NCI-H1048 (cell line): ENCODE measurements at regions not wholly inside any gene's neighbourhood (a gene's known extent, or its start where the extent isn't known, plus 50 kb on each side); places are given as distances from the start of the nearest gene placed in this dataset.

Experiments used
- DNase-seq: peaks from one replicate; lab custom pipeline; 2025; lab: John Stamatoyannopoulos, UW

GRCh38 chr18:55654986-55655385 is 67.0 kb upstream of the TCF4 start:
- DNase-seq: no peak

- DNase-seq: no peak
Measured at GRCh38 chr18:55651236-55651635, 63.2 kb upstream of the TCF4 start.

DNA sequence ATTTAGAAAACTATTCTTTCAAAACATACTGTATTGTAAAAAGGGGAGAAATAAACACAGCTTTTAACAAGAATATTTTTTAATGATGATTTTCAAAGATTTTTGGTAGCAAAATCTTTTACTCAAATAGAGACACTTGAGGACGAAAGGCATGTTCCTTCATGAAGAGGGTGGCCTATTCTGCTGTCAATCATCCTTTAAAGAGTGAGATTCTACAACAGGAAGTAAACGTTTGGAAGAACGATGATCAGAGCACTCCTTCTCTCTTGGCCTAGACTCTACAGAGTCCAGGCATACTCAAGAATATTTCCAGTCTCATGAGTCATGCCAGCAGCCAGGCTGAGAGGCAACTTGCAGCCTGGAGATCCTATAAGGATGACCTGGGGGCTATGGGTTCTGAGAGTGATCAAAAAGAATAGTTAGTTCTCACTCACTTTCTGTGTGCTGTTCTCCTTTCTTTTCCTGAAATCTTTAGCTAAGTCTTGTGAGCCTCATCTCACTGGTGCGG is 62.4 kb upstream of the TCF4 start:
- no peak for DNase-seq

DNA sequence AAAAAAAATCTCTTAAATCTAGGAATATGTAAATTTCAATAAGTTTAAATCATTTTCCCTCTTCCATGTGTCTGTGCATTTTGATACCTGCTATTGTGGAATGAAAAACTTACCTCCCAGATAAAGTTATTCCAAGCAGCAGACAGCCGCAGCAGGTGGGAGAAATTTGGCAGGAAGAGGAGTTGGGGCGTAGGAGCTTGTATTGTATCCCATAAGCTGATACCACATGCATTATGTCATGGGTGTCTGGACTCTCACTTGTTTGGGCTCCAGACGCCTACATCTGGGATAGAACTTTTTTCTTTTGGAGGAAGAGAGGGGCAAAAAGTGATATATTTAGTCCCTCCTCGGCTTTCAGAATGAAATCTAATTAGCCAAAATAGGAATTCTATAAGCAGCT is 59.3 kb upstream of the TCF4 start:
- no peak for DNase-seq

GRCh38 chr18:55642191-55642590 is 54.2 kb upstream of the TCF4 start:
- no peak for DNase-seq

DNA sequence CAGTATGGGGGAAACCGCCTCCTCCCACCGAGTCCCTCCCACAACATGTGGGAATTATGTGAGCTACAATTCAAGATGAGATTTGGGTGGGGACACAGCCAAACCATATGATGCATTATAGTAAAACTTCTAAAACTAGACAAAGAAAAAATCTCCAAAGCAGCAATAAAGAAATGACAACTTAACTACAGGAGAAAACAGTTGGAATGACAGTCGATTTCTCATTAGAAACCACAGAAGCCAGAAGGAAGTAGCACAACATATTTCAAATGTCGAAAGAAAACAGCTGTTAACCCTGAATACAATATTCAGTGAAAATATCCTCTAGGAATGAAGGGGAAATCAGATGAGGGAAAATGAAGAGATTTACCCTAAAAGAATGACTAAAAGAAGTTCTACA is 53.5 kb upstream of the TCF4 start:
- no peak for DNase-seq
